Stomach (tissue), 4 donors: ENCODE measurements at regions not wholly inside any gene's neighbourhood (a gene's known extent, or its start where the extent isn't known, plus 50 kb on each side); places are given as distances from the start of the nearest gene placed in this dataset.

Experiments used
- EP300 ChIP-seq: sonication (generic); formaldehyde crosslinking; IDR thresholded peaks from one replicate; pipeline ENCODE4 v1.6.1; 2017; ENCODE audit warnings: antibody characterized with exemption
- POLR2A ChIP-seq, 4 donors: fragments of 450-650 bp; IDR thresholded peaks; one replicate each; pipeline ENCODE4 v1.6.1; 2016; ENCODE audit warnings: antibody characterized with exemption in 4 of 4, control low read depth in 2 of 4, mild to moderate bottlenecking in 1 of 4, moderate library complexity in 1 of 4
- POLR2AphosphoS5 ChIP-seq, 3 donors: sonication (generic); formaldehyde crosslinking; IDR thresholded peaks; one replicate each; pipeline ENCODE4 v1.6.1; 2016; ENCODE audit warnings: antibody characterized with exemption in 3 of 3
- TF ChIP-seq, protein P1 (sequence below), 7 experiments: fragments of 450-650 bp in 4 of 7; fragments of 200-600 bp in 3 of 7; sonication (generic) in 3 of 7; IDR thresholded peaks; one replicate each; pipeline ENCODE4 v1.5.1; 2016 to 2019; ENCODE audit warnings: antibody characterized with exemption in 7 of 7, control low read depth in 2 of 7, mild to moderate bottlenecking in 1 of 7

DNA sequence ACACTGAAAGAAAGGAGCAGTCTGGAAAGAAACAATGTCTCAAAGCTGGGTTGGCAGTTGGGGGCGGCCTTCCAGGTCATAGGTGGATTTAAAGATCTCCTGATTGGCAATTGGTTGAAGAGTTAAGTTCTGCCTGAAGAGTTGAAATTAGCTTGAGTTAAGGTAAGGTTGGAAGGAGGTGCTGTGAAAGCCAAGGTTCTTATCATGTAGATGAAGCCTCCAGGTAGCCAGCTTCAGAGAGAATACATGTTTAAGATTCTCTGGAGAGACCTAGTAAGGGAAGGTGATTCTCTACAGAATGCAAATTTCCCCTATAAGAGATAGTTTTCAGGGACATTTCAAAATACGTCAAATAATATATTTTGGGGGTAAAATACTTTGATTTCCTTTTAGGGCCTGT lies 387.1 kb downstream of the TMEM232 start:
- TF ChIP-seq, protein P1, sequence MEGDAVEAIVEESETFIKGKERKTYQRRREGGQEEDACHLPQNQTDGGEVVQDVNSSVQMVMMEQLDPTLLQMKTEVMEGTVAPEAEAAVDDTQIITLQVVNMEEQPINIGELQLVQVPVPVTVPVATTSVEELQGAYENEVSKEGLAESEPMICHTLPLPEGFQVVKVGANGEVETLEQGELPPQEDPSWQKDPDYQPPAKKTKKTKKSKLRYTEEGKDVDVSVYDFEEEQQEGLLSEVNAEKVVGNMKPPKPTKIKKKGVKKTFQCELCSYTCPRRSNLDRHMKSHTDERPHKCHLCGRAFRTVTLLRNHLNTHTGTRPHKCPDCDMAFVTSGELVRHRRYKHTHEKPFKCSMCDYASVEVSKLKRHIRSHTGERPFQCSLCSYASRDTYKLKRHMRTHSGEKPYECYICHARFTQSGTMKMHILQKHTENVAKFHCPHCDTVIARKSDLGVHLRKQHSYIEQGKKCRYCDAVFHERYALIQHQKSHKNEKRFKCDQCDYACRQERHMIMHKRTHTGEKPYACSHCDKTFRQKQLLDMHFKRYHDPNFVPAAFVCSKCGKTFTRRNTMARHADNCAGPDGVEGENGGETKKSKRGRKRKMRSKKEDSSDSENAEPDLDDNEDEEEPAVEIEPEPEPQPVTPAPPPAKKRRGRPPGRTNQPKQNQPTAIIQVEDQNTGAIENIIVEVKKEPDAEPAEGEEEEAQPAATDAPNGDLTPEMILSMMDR (IDR thresholded peaks at IDR 0.05): no peak
- TF ChIP-seq POLR2AphosphoS5 (IDR thresholded peaks at IDR 0.05) (no peak), POLR2A (IDR thresholded peaks at IDR 0.05) (no peak), EP300 (no peak)
